Activated CD8-positive, alpha-beta memory T cell treated with anti-CD3 and anti-CD28 coated beads, Interleukin-2, amount 10 ng/mL, durations not matched to agents 7 days and 5 days (primary cell): ENCODE measurements at regions not wholly inside any gene's neighbourhood (a gene's known extent, or its start where the extent isn't known, plus 50 kb on each side); places are given as distances from the start of the nearest gene placed in this dataset.

Experiments
- ATAC-seq: fragments of 150-1000 bp; cut with Tn5 transposase; one replicate; pipeline ENCODE4 v1.10.0; 2021; ENCODE audit warnings: moderate library complexity
- CTCF ChIA-PET: fragments of 350-600 bp; sonication (Branson Sonifier 250); formaldehyde crosslinking; loops from one replicate; lab custom pipeline; 2021; ENCODE audit warnings: antibody characterized with exemption; lab: Charles Lee
- DNase-seq: peaks from one replicate; pipeline ENCODE4 v3.0.0-alpha.2; 2020
- H3K27ac Mint-ChIP-seq: one replicate; pipeline ENCODE4 v1.8.0; 2021; ENCODE audit warnings: mild to moderate bottlenecking, mixed read lengths
- H3K27me3 Mint-ChIP-seq: one replicate; pipeline ENCODE4 v1.8.0; 2021; ENCODE audit warnings: mixed read lengths
- H3K36me3 Mint-ChIP-seq: one replicate; pipeline ENCODE4 v1.8.0; 2021; ENCODE audit warnings: mild to moderate bottlenecking, mixed read lengths
- H3K4me1 Mint-ChIP-seq: one replicate; pipeline ENCODE4 v1.8.0; 2021; ENCODE audit warnings: mixed read lengths
- H3K4me3 Mint-ChIP-seq: one replicate; pipeline ENCODE4 v1.8.0; 2021; ENCODE audit warnings: mild to moderate bottlenecking, moderate library complexity, mixed read lengths
- H3K9me3 Mint-ChIP-seq: one replicate; pipeline ENCODE4 v1.8.0; 2022; ENCODE audit warnings: low read depth, mixed read lengths

GRCh38 chr3:18044971-18045880, 302.8 kb upstream of the TBC1D5 start:
- no peaks in the 10 kb centered on the region for H3K9me3 Mint-ChIP-seq
- CTCF ChIA-PET, result no interaction called here
- DNase-seq, result no peak
- no peak overlapping the region for H3K27ac Mint-ChIP-seq
- H3K36me3 Mint-ChIP-seq, result no peaks in the 10 kb centered on the region
- peaks cover 21% of the 10 kb centered on the region for H3K27me3 Mint-ChIP-seq
- no peak for ATAC-seq
- H3K4me1 Mint-ChIP-seq, result no peaks in the 10 kb centered on the region
- H3K4me3 Mint-ChIP-seq, result no peak overlapping the region

- no peaks in the 10 kb centered on the region for H3K4me1 Mint-ChIP-seq
- CTCF ChIA-PET, result no interaction called here
- no peaks in the 10 kb centered on the region for H3K9me3 Mint-ChIP-seq
- H3K36me3 Mint-ChIP-seq, result no peaks in the 10 kb centered on the region
- peaks cover 21% of the 10 kb centered on the region for H3K27me3 Mint-ChIP-seq
- DNase-seq (no peak), ATAC-seq (no peak)
- H3K27ac Mint-ChIP-seq, result no peak overlapping the region
- no peak overlapping the region for H3K4me3 Mint-ChIP-seq
Observed at GRCh38 chr3:18044191-18044590, 301.8 kb upstream of the TBC1D5 start.

- DNase-seq (no peak), ATAC-seq (no peak)
- CTCF ChIA-PET, result no interaction called here
- Mint-ChIP-seq H3K27me3 (peaks cover 18% of the 10 kb centered on the region), H3K4me1 (no peaks in the 10 kb centered on the region), H3K9me3 (no peaks in the 10 kb centered on the region), H3K27ac (no peak overlapping the region), H3K4me3 (no peak overlapping the region), H3K36me3 (no peaks in the 10 kb centered on the region)
Observed at GRCh38 chr3:18036450-18036815, 294.0 kb upstream of the TBC1D5 start.

GRCh38 chr3:18035641-18036449, 293.4 kb upstream of the TBC1D5 start:
- H3K4me1 Mint-ChIP-seq, result no peaks in the 10 kb centered on the region
- no peak for DNase-seq
- ATAC-seq, result no peak
- H3K9me3 Mint-ChIP-seq, result no peaks in the 10 kb centered on the region
- peaks cover 12% of the 10 kb centered on the region for H3K27me3 Mint-ChIP-seq
- H3K27ac Mint-ChIP-seq, result no peak overlapping the region
- H3K4me3 Mint-ChIP-seq, result no peak overlapping the region
- CTCF ChIA-PET, result no interaction called here
- no peaks in the 10 kb centered on the region for H3K36me3 Mint-ChIP-seq

GRCh38 chr3:18033581-18034108, 291.2 kb upstream of the TBC1D5 start:
- H3K27me3 Mint-ChIP-seq, result peaks cover 20% of the 10 kb centered on the region

GRCh38 chr3:18030371-18030870, 288.0 kb upstream of the TBC1D5 start:
- Mint-ChIP-seq H3K4me1 (no peaks in the 10 kb centered on the region), H3K4me3 (no peak overlapping the region), H3K27ac (no peak overlapping the region), H3K27me3 (peaks cover 24% of the 10 kb centered on the region), H3K36me3 (no peaks in the 10 kb centered on the region), H3K9me3 (no peaks in the 10 kb centered on the region)
- ATAC-seq (no peak), DNase-seq (no peak)
- CTCF ChIA-PET, result no interaction called here

More at GRCh38 chr3:18033581-18034108, 291.2 kb upstream of the TBC1D5 start:
- no peak overlapping the region for H3K27ac Mint-ChIP-seq
- H3K36me3 Mint-ChIP-seq, result no peaks in the 10 kb centered on the region
- H3K4me3 Mint-ChIP-seq, result no peak overlapping the region
- H3K9me3 Mint-ChIP-seq, result no peaks in the 10 kb centered on the region
- no peak for DNase-seq
- ATAC-seq, result no peak
- H3K4me1 Mint-ChIP-seq, result no peaks in the 10 kb centered on the region
- CTCF ChIA-PET, result no interaction called here

GRCh38 chr3:18027161-18027939, 284.9 kb upstream of the TBC1D5 start:
- Mint-ChIP-seq H3K27me3 (peaks cover 25% of the 10 kb centered on the region), H3K27ac (no peak overlapping the region), H3K36me3 (no peaks in the 10 kb centered on the region), H3K4me3 (no peak overlapping the region), H3K4me1 (no peaks in the 10 kb centered on the region), H3K9me3 (no peaks in the 10 kb centered on the region)
- DNase-seq (no peak), ATAC-seq (no peak)
- CTCF ChIA-PET, result interaction anchor here (0.6 kb wide), 1 partner anchor 564 kb away, joined by 3 read pairs; no protein-coding TSS in a partner anchor

- Mint-ChIP-seq H3K4me3 (no peak overlapping the region), H3K27ac (no peak overlapping the region), H3K36me3 (no peaks in the 10 kb centered on the region), H3K4me1 (no peaks in the 10 kb centered on the region), H3K27me3 (peaks cover 24% of the 10 kb centered on the region), H3K9me3 (no peaks in the 10 kb centered on the region)
- DNase-seq (no peak), ATAC-seq (no peak)
- CTCF ChIA-PET, result no interaction called here
Observed at GRCh38 chr3:18024715-18025114, 282.3 kb upstream of the TBC1D5 start.

- no peaks in the 10 kb centered on the region for H3K4me1 Mint-ChIP-seq
- H3K27me3 Mint-ChIP-seq, result peaks cover 49% of the 10 kb centered on the region
- DNase-seq (no peak), ATAC-seq (no peak)
- H3K9me3 Mint-ChIP-seq, result no peaks in the 10 kb centered on the region
- no peak overlapping the region for H3K27ac Mint-ChIP-seq
- no peak overlapping the region for H3K4me3 Mint-ChIP-seq
- CTCF ChIA-PET, result no interaction called here
- no peaks in the 10 kb centered on the region for H3K36me3 Mint-ChIP-seq
Observed at GRCh38 chr3:18019161-18019495, 276.7 kb upstream of the TBC1D5 start.

- Mint-ChIP-seq H3K9me3 (no peaks in the 10 kb centered on the region), H3K27ac (no peak overlapping the region), H3K4me1 (no peaks in the 10 kb centered on the region), H3K4me3 (no peak overlapping the region), H3K27me3 (peaks cover 47% of the 10 kb centered on the region), H3K36me3 (no peaks in the 10 kb centered on the region)
- CTCF ChIA-PET, result no interaction called here
- DNase-seq, result no peak
- no peak for ATAC-seq
Observed at GRCh38 chr3:18018491-18019160, 276.2 kb upstream of the TBC1D5 start.

GRCh38 chr3:18016366-18016765, 273.9 kb upstream of the TBC1D5 start:
- H3K4me1 Mint-ChIP-seq, result no peaks in the 10 kb centered on the region
- no peaks in the 10 kb centered on the region for H3K9me3 Mint-ChIP-seq
- no peak overlapping the region for H3K27ac Mint-ChIP-seq
- H3K4me3 Mint-ChIP-seq, result no peak overlapping the region
- peaks cover 43% of the 10 kb centered on the region for H3K27me3 Mint-ChIP-seq
- no peaks in the 10 kb centered on the region for H3K36me3 Mint-ChIP-seq
- CTCF ChIA-PET, result no interaction called here
- no peak for DNase-seq
- ATAC-seq, result no peak

GRCh38 chr3:18012933-18013332, 270.5 kb upstream of the TBC1D5 start:
- Mint-ChIP-seq H3K27ac (no peak overlapping the region), H3K4me3 (no peak overlapping the region), H3K36me3 (no peaks in the 10 kb centered on the region), H3K27me3 (peaks cover 23% of the 10 kb centered on the region), H3K4me1 (no peaks in the 10 kb centered on the region), H3K9me3 (no peaks in the 10 kb centered on the region)
- DNase-seq (no peak), ATAC-seq (no peak)
- CTCF ChIA-PET, result no interaction called here

GRCh38 chr3:18012436-18012835, 270.0 kb upstream of the TBC1D5 start:
- Mint-ChIP-seq H3K4me1 (no peaks in the 10 kb centered on the region), H3K27ac (no peak overlapping the region), H3K27me3 (peaks cover 18% of the 10 kb centered on the region), H3K9me3 (no peaks in the 10 kb centered on the region), H3K4me3 (no peak overlapping the region), H3K36me3 (no peaks in the 10 kb centered on the region)
- ATAC-seq (no peak), DNase-seq (no peak)
- CTCF ChIA-PET, result no interaction called here
